ENCODE measurements at regions not wholly inside any gene's neighbourhood (a gene's known extent, or its start where the extent isn't known, plus 50 kb on each side); places are given as distances from the start of the nearest gene placed in this dataset.

GRCh38 chr19:31430381-31430780 is 81.1 kb upstream of the TSHZ3 start:
- no peaks in the 10 kb centered on the region for H3K4me1 ChIP-seq (ENCODE audit: control insufficient read depth in 2 of 3, insufficient read depth in 2 of 3, low read depth in 1 of 3, low read length in 3 of 3)

GRCh38 chr19:31432201-31432810 is 83.1 kb upstream of the TSHZ3 start:
- FAIRE-seq (no peak), DNase-seq (no peak)
- Histone ChIP-seq H3K9ac (ENCODE audit: low read length in 3 of 3) (no peak overlapping the region), H3K4me3 (ENCODE audit: low read length in 3 of 3) (no peak overlapping the region), H3K4me1 (ENCODE audit: control insufficient read depth in 2 of 3, insufficient read depth in 2 of 3, low read depth in 1 of 3, low read length in 3 of 3) (no peaks in the 10 kb centered on the region), H3K9me3 (ENCODE audit: control insufficient read depth in 2 of 3, insufficient read depth in 1 of 3, low read length in 3 of 3) (peaks cover 0 to 3% (median 0%) of the 10 kb centered on the region in 3 donors), H3K27me3 (ENCODE audit: control insufficient read depth, insufficient read depth, low read length) (no peaks in the 10 kb centered on the region), H3K36me3 (ENCODE audit: control insufficient read depth in 2 of 3, insufficient read depth in 3 of 3, low read length in 3 of 3) (no peaks in the 10 kb centered on the region), H3K27ac (ENCODE audit: low read depth in 2 of 2, low read length in 2 of 2) (no peak overlapping the region)
- no peak for TF ChIP-seq CTCF (IDR thresholded peaks at IDR 0.05; ENCODE audit: borderline replicate concordance, extremely low read depth, insufficient read depth)
- intact Hi-C loops (cut with DNase I): no loop called here

More at GRCh38 chr19:31430381-31430780, 81.1 kb upstream of the TSHZ3 start:
- Histone ChIP-seq H3K4me3 (ENCODE audit: low read length in 3 of 3) (no peak overlapping the region), H3K27me3 (ENCODE audit: control insufficient read depth, insufficient read depth, low read length) (no peaks in the 10 kb centered on the region), H3K9ac (ENCODE audit: low read length in 3 of 3) (no peak overlapping the region), H3K27ac (ENCODE audit: low read depth in 2 of 2, low read length in 2 of 2) (no peak overlapping the region), H3K36me3 (ENCODE audit: control insufficient read depth in 2 of 3, insufficient read depth in 3 of 3, low read length in 3 of 3) (no peaks in the 10 kb centered on the region), H3K9me3 (ENCODE audit: control insufficient read depth in 2 of 3, insufficient read depth in 1 of 3, low read length in 3 of 3) (peaks cover 0 to 3% (median 0%) of the 10 kb centered on the region in 3 donors)
- DNase-seq (no peak), FAIRE-seq (no peak)
- intact Hi-C loops (cut with DNase I): no loop called here
- TF ChIP-seq CTCF (IDR thresholded peaks at IDR 0.05; ENCODE audit: borderline replicate concordance, extremely low read depth, insufficient read depth): no peak

GRCh38 chr19:31436121-31436776 is 87.0 kb upstream of the TSHZ3 start:
- H3K9ac ChIP-seq (ENCODE audit: low read length in 3 of 3): no peak overlapping the region
- H3K27ac ChIP-seq (ENCODE audit: low read depth in 2 of 2, low read length in 2 of 2): no peak overlapping the region
- H3K27me3 ChIP-seq (ENCODE audit: control insufficient read depth, insufficient read depth, low read length): no peaks in the 10 kb centered on the region
- TF ChIP-seq CTCF (IDR thresholded peaks at IDR 0.05; ENCODE audit: borderline replicate concordance, extremely low read depth, insufficient read depth): no peak
- no peaks in the 10 kb centered on the region for H3K4me1 ChIP-seq (ENCODE audit: control insufficient read depth in 2 of 3, insufficient read depth in 2 of 3, low read depth in 1 of 3, low read length in 3 of 3)
- no peaks in the 10 kb centered on the region for H3K36me3 ChIP-seq (ENCODE audit: control insufficient read depth in 2 of 3, insufficient read depth in 3 of 3, low read length in 3 of 3)
- FAIRE-seq (no peak), DNase-seq (no peak)
- peaks cover 0 to 3% (median 0%) of the 10 kb centered on the region in 3 donors for H3K9me3 ChIP-seq (ENCODE audit: control insufficient read depth in 2 of 3, insufficient read depth in 1 of 3, low read length in 3 of 3)
- intact Hi-C loops (cut with DNase I): no loop called here
- H3K4me3 ChIP-seq (ENCODE audit: low read length in 3 of 3): no peak overlapping the region

All from kidney (tissue), 13 donors.